ENCODE measurements at regions not wholly inside any gene's neighbourhood (a gene's known extent, or its start where the extent isn't known, plus 50 kb on each side); places are given as distances from the start of the nearest gene placed in this dataset.

DNA sequence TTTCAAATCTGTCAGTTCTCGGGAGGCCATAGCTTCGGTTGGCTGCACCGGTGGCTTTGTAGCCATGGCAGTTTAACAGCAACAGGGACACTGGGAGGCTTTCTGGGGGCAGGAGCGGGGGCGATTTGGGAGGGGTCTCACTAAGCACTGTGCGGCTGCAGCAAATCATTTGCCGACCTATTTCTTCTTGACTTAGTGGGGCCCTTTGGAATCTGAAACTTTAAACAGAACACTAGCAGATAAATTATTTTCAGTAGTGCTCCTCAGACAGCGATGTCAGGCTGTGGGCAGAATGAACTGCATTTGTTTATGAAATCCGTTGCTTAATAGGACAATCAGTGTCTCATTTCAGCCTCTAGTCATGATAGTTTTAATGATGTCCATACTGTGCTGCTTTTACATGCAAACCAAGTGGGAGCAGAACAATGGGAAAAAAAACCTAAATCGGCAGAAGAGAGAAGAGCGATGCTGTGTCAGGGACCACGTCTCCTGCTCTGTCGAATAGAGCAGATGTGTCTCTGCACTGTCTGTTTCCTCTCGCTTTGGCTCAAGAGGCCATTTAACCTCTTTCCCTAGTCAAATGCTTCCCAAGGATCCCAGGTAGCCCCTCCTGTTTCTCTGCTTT, 211.9 kb downstream of the OLFM4 start:
- H3K4me3 ChIP-seq (ENCODE audit: low read depth, low read length): no peak overlapping the region
- no peak for DNase-seq (ENCODE audit: low read depth)
- no peak for TF ChIP-seq CTCF (IDR thresholded peaks at IDR 0.05; ENCODE audit: low read depth, low read length, missing control alignments)

- no peak for TF ChIP-seq CTCF (IDR thresholded peaks at IDR 0.05; ENCODE audit: low read depth, low read length, missing control alignments)
- DNase-seq (ENCODE audit: low read depth): no peak
- H3K4me3 ChIP-seq (ENCODE audit: low read depth, low read length): no peak overlapping the region
Observed at GRCh38 chr13:53241891-53242348, 213.3 kb downstream of the OLFM4 start.

GRCh38 chr13:53249236-53249635, 220.6 kb downstream of the OLFM4 start:
- TF ChIP-seq CTCF (IDR thresholded peaks at IDR 0.05; ENCODE audit: low read depth, low read length, missing control alignments): no peak
- DNase-seq (ENCODE audit: low read depth): no peak
- H3K4me3 ChIP-seq (ENCODE audit: low read depth, low read length): no peak overlapping the region

- TF ChIP-seq CTCF (IDR thresholded peaks at IDR 0.05; ENCODE audit: low read depth, low read length, missing control alignments): peak; percentile 38
- peak; percentile 30 for DNase-seq (ENCODE audit: low read depth)
Observed at GRCh38 chr13:53250272-53250875, 221.8 kb downstream of the OLFM4 start.

DNA sequence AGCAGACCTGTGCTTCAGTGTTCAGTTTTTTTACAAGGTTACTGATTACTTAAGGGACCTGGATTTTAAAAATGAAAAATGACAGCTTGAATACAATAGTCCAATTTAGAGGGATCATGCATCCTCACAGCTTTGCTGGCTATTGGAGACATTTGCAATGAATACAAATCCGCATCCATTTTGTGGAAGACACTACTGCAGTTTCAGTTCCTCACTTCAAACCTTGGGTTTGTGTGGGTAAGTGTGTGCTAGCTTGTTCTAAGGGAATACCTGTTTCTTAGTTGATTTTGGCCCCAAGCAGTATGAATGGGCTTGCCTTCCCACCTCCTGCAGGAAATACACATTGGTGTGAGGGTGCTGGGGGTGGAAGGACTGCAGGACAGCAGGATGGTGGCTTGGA, 222.4 kb downstream of the OLFM4 start:
- DNase-seq (ENCODE audit: low read depth): no peak
- TF ChIP-seq CTCF (IDR thresholded peaks at IDR 0.05; ENCODE audit: low read depth, low read length, missing control alignments): no peak
- no peak overlapping the region for H3K4me3 ChIP-seq (ENCODE audit: low read depth, low read length)

More at GRCh38 chr13:53250272-53250875, 221.8 kb downstream of the OLFM4 start:
- H3K4me3 ChIP-seq (ENCODE audit: low read depth, low read length): no peak overlapping the region

GRCh38 chr13:53254500-53254899, 225.9 kb downstream of the OLFM4 start:
- H3K4me3 ChIP-seq (ENCODE audit: low read depth, low read length): no peak overlapping the region
- no peak for DNase-seq (ENCODE audit: low read depth)
- no peak for TF ChIP-seq CTCF (IDR thresholded peaks at IDR 0.05; ENCODE audit: low read depth, low read length, missing control alignments)

GRCh38 chr13:53255795-53256194, 227.2 kb downstream of the OLFM4 start:
- no peak overlapping the region for H3K4me3 ChIP-seq (ENCODE audit: low read depth, low read length)
- DNase-seq (ENCODE audit: low read depth): no peak
- TF ChIP-seq CTCF (IDR thresholded peaks at IDR 0.05; ENCODE audit: low read depth, low read length, missing control alignments): no peak

Measured in GM12864 (cell line).